Stomach (tissue), 4 donors: ENCODE measurements at regions not wholly inside any gene's neighbourhood (a gene's known extent, or its start where the extent isn't known, plus 50 kb on each side); places are given as distances from the start of the nearest gene placed in this dataset.

ENCODE experiments used
- EP300 ChIP-seq: sonication (generic); formaldehyde crosslinking; IDR thresholded peaks from one replicate; pipeline ENCODE4 v1.6.1; 2017; ENCODE audit warnings: antibody characterized with exemption
- TF ChIP-seq, protein P1 (sequence below), 7 experiments: fragments of 450-650 bp in 4 of 7; fragments of 200-600 bp in 3 of 7; sonication (generic) in 3 of 7; IDR thresholded peaks; one replicate each; pipeline ENCODE4 v1.5.1; 2016 to 2019; ENCODE audit warnings: antibody characterized with exemption in 7 of 7, control low read depth in 2 of 7, mild to moderate bottlenecking in 1 of 7

DNA sequence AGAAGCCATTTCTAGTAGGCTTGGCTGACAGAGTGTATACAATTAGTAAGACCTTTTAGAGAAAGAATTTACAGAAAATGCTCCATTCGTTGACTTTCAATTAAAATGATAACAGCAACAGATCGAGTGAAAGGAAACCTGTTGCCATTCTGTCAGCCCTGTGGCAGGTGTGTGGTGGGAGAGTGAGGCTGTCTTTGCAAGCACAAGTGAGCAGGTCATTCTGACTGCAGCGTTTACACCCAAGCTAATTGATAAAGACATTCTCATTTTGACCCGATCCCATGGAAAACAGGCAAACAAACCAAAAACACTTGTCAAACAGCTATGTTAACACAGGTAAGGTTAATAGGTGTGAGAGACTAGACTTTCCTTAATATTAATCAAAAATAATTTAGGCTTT is 257.3 kb downstream of the PTBP2 start:
- TF ChIP-seq, protein P1, sequence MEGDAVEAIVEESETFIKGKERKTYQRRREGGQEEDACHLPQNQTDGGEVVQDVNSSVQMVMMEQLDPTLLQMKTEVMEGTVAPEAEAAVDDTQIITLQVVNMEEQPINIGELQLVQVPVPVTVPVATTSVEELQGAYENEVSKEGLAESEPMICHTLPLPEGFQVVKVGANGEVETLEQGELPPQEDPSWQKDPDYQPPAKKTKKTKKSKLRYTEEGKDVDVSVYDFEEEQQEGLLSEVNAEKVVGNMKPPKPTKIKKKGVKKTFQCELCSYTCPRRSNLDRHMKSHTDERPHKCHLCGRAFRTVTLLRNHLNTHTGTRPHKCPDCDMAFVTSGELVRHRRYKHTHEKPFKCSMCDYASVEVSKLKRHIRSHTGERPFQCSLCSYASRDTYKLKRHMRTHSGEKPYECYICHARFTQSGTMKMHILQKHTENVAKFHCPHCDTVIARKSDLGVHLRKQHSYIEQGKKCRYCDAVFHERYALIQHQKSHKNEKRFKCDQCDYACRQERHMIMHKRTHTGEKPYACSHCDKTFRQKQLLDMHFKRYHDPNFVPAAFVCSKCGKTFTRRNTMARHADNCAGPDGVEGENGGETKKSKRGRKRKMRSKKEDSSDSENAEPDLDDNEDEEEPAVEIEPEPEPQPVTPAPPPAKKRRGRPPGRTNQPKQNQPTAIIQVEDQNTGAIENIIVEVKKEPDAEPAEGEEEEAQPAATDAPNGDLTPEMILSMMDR (IDR thresholded peaks at IDR 0.05): no peak
- no peak for TF ChIP-seq EP300
